AG09309 (cell line): ENCODE measurements at regions not wholly inside any gene's neighbourhood (a gene's known extent, or its start where the extent isn't known, plus 50 kb on each side); places are given as distances from the start of the nearest gene placed in this dataset.

Source experiments
- DNase-seq: peaks from one replicate; pipeline ENCODE4 v3.0.0-alpha.2; 2010; ENCODE audit warnings: low read depth
- H3K4me3 ChIP-seq: 2 replicates; pipeline ENCODE4 v1.5.1; 2011; ENCODE audit warnings: mild to moderate bottlenecking, low read depth, low read length, moderate library complexity; ENCODE audit not compliant: control insufficient read depth
- TF ChIP-seq, protein P1 (sequence below): IDR thresholded peaks from 2 replicates; pipeline ENCODE4 v1.5.1; 2011; ENCODE audit warnings: mild to moderate bottlenecking, low read depth, low read length, inconsistent platforms; ENCODE audit not compliant: insufficient read depth, control insufficient read depth; ENCODE audit errors: missing control alignments

DNA sequence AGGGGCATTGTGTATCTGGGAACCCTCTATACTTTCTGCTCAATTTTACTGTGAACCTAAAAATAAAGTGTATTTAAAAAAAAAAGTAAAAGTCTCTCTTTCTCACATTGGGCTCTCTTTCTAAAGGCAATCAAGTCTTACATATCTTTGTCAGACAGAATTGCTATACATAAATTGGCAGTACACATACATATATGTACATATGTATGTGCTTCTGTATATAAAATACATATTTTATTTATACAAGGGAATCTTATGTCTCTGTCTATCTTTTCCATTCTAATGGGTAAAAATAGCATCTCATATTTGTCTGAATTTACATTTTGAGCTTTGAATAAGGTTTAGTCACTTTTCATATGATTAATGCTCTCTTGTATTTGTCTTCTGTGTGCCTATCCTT lies 348.8 kb downstream of the SPATA31D1 start:
- no peak overlapping the region for H3K4me3 ChIP-seq
- no peak for DNase-seq
- TF ChIP-seq, protein P1, sequence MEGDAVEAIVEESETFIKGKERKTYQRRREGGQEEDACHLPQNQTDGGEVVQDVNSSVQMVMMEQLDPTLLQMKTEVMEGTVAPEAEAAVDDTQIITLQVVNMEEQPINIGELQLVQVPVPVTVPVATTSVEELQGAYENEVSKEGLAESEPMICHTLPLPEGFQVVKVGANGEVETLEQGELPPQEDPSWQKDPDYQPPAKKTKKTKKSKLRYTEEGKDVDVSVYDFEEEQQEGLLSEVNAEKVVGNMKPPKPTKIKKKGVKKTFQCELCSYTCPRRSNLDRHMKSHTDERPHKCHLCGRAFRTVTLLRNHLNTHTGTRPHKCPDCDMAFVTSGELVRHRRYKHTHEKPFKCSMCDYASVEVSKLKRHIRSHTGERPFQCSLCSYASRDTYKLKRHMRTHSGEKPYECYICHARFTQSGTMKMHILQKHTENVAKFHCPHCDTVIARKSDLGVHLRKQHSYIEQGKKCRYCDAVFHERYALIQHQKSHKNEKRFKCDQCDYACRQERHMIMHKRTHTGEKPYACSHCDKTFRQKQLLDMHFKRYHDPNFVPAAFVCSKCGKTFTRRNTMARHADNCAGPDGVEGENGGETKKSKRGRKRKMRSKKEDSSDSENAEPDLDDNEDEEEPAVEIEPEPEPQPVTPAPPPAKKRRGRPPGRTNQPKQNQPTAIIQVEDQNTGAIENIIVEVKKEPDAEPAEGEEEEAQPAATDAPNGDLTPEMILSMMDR = no peak

GRCh38 chr9:82342046-82342445 lies 353.5 kb downstream of the SPATA31D1 start:
- TF ChIP-seq, protein P1 = no peak
- H3K4me3 ChIP-seq = no peak overlapping the region
- no peak for DNase-seq

- no peak overlapping the region for H3K4me3 ChIP-seq
- TF ChIP-seq, protein P1 = no peak
- no peak for DNase-seq
Measured at GRCh38 chr9:82346040-82346439, 357.5 kb downstream of the SPATA31D1 start.

DNA sequence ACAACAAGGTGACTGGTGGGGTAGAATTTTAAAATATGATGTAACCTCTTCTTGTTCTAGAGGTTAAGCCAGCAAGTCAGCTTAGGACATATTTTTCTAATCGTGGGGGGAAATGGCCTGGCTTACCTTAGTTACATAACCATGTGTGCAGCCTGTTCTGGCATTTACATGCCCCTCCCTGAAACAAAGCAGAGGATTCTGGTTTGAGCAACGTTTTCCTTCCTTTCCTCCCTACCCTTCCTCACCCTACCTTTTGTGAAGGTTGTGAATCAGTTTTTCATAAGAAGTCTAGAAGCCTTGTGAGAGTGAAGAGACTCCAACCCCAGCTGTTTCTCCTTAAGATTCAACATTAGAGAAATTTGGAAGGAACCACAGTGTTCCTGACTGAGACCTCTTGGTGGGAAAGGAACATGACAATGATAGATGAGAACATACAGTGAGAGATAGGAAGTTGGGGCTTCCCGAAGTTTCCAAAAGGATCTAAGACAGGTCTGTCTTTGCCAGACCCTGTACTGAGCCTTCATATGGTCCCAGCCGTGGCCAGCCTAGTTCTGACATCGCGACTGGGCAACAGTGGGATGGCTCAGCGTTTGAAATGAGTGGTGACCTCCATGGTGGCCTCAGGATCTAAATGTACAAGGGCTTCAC lies 365.2 kb downstream of the SPATA31D1 start:
- H3K4me3 ChIP-seq = no peak overlapping the region
- DNase-seq = no peak
- TF ChIP-seq, protein P1 = no peak

DNA sequence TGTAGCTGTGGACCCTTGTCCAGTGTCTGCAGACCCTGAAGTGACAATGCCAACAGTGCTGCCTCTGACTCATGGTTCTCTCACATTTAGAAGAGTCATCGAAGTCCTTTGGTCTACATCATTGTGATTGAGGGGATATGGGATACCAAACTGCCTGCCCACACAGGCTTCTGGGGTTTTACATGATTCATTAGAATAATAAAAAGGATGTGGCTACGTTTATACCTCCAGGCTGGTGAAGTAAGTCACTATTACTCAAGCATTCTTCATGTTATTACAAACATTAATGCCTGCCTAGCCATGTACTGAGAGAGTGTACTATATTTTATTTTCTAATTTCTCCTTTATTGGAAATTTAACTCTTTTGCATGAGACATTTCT lies 365.7 kb downstream of the SPATA31D1 start:
- peak; percentile 76 for DNase-seq
- no peak overlapping the region for H3K4me3 ChIP-seq
- TF ChIP-seq, protein P1 = no peak

GRCh38 chr9:82356131-82356530 lies 367.6 kb downstream of the SPATA31D1 start:
- no peak for DNase-seq
- H3K4me3 ChIP-seq = no peak overlapping the region
- TF ChIP-seq, protein P1 = no peak
